ENCODE measurements at regions not wholly inside any gene's neighbourhood (a gene's known extent, or its start where the extent isn't known, plus 50 kb on each side); places are given as distances from the start of the nearest gene placed in this dataset.

DNA sequence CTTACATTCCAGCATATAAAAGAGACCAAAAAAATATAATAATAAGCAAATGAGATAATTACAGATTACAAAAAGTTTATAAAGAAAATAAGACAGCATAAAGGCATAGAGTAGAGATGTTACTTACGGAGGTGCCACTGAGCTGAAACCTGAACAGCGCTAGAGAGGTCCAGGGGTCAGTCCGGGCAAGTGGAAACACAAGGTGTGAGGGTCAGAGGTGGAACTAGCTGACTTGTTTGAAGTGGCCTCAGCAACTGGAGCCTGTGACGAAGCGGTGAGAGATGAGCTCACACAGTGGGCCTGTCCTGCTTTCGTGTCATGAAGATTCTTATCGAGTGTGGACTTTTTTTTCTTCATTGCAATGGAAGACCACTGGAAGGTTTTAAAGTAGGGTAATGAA is 288.3 kb upstream of the TANK start:
- TF ChIP-seq CTCF (IDR thresholded peaks at IDR 0.05) (no peak), POLR2A (IDR thresholded peaks at IDR 0.05) (no peak)
